ENCODE measurements at regions not wholly inside any gene's neighbourhood (a gene's known extent, or its start where the extent isn't known, plus 50 kb on each side); places are given as distances from the start of the nearest gene placed in this dataset.
"Not testable (repeated sequence)": the region's sequence is repeated elsewhere in the genome, so short reads cannot be mapped to it uniquely, and the experiment has no call there.

DNA sequence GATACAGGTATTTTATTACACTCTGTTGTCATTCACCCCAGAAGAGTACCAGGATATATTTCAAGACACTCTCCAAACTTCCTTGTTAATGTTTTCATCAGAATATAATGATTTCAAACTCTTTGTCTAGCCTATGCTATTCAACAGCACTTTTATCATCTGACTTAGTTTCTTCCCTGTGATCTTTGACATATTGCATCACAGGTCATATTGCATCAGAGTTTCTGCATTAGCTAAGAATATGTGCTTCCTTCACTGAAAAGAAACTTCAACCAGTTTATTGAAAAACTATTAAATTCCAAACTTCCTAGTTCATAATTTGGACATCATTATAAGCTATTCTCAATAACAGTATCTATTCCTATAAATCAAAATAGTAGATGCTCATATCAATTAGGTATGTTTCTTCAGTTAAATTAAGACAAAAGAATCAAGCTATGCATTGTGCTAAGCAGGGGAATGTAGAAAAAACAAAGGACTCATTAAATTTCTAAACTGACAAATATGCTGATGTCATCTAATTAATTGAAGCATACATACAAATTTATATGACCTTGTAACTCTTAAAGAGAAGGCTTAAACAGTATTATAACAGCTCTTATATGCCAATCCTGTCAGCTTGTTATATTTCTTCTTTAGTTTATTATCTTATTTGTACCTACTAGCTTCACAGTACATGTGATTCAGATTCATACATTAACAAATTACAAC is 361.8 kb upstream of the LUZP2 start:
- no peak overlapping the region for H3K27ac ChIP-seq (ENCODE audit: low read length)
- H3K36me3 ChIP-seq (ENCODE audit: insufficient read depth, low read depth, low read length), result no peaks in the 10 kb centered on the region
- no peaks in the 10 kb centered on the region for H3K27me3 ChIP-seq (ENCODE audit: insufficient read depth, low read length)
- H3K4me1 ChIP-seq (ENCODE audit: insufficient read depth, low read length), result no peaks in the 10 kb centered on the region
- H3K9me3 ChIP-seq (ENCODE audit: insufficient read depth, low read depth, low read length), result no peaks in the 10 kb centered on the region
- H3K4me3 ChIP-seq (ENCODE audit: low read length), result no peak overlapping the region
- no peak overlapping the region for H3K9ac ChIP-seq (ENCODE audit: low read depth, low read length)

DNA sequence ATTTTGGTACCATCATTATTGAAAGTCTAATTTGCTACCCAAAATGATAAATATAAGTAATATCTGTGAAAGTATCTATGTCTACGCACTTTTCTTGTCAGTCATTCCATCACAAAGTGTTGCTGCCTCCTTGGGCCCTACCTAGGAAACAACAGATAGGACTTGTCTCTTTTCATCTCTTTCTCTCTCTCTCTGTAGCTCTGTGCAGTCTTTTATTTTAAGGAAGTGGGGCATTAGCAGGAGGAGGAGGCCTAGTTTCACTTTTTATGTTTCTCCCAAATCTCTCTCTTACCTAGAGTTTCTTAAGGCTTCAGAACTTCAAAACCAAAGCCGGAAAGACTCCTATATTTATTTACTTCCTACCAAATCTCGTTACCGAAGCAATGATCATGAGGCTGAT is 354.8 kb upstream of the LUZP2 start:
- H3K9ac ChIP-seq (ENCODE audit: low read depth, low read length), result no peak overlapping the region
- no peaks in the 10 kb centered on the region for H3K27me3 ChIP-seq (ENCODE audit: insufficient read depth, low read length)
- no peaks in the 10 kb centered on the region for H3K36me3 ChIP-seq (ENCODE audit: insufficient read depth, low read depth, low read length)
- no peaks in the 10 kb centered on the region for H3K9me3 ChIP-seq (ENCODE audit: insufficient read depth, low read depth, low read length)
- no peaks in the 10 kb centered on the region for H3K4me1 ChIP-seq (ENCODE audit: insufficient read depth, low read length)
- no peak overlapping the region for H3K4me3 ChIP-seq (ENCODE audit: low read length)
- no peak overlapping the region for H3K27ac ChIP-seq (ENCODE audit: low read length)

DNA sequence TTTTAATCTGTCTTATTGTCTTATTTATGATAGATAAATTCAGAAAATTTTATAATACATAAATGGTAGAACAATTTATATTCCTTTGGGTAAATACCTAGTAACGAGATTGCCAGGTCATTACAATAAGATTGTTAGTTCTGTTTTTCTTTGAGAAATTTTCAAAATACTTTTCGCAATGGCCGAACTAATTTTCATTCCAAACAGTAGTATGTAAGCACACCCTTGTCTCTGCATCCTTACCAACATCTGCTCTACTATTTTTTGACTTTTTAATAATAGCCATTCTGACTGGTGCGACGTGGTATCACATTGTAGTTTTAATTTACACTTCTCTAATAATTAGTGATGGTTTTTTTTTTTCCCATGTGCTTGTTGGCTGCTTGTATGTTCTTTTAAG is 351.4 kb upstream of the LUZP2 start:
- Histone ChIP-seq H3K9ac (ENCODE audit: low read depth, low read length) (no peak overlapping the region), H3K27me3 (ENCODE audit: insufficient read depth, low read length) (no peaks in the 10 kb centered on the region), H3K4me3 (ENCODE audit: low read length) (no peak overlapping the region), H3K9me3 (ENCODE audit: insufficient read depth, low read depth, low read length) (no peaks in the 10 kb centered on the region), H3K4me1 (ENCODE audit: insufficient read depth, low read length) (no peaks in the 10 kb centered on the region), H3K27ac (ENCODE audit: low read length) (no peak overlapping the region), H3K36me3 (ENCODE audit: insufficient read depth, low read depth, low read length) (no peaks in the 10 kb centered on the region)

DNA sequence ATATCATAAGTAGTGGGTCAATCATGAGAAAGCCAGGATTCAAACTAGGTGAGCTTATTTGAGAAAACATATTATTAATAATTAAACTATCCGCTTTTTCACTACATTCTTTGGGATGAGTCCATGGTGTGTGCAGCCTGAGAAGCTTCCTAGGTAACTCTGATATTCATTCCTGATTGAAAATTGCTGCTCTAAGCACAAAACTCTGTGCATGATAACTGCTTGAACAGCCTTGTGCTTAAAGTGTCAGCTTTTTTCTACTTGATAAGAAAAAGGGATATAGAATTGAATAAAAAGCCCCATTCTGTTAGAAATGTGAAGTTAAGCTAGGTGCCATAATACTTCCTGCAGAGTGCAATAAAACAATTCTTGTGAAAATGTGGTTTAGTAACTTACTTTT is 343.5 kb upstream of the LUZP2 start:
- Histone ChIP-seq H3K4me1 (ENCODE audit: insufficient read depth, low read length) (no peaks in the 10 kb centered on the region), H3K27ac (ENCODE audit: low read length) (no peak overlapping the region), H3K4me3 (ENCODE audit: low read length) (no peak overlapping the region), H3K9ac (ENCODE audit: low read depth, low read length) (no peak overlapping the region), H3K36me3 (ENCODE audit: insufficient read depth, low read depth, low read length) (no peaks in the 10 kb centered on the region), H3K27me3 (ENCODE audit: insufficient read depth, low read length) (no peaks in the 10 kb centered on the region), H3K9me3 (ENCODE audit: insufficient read depth, low read depth, low read length) (no peaks in the 10 kb centered on the region)

DNA sequence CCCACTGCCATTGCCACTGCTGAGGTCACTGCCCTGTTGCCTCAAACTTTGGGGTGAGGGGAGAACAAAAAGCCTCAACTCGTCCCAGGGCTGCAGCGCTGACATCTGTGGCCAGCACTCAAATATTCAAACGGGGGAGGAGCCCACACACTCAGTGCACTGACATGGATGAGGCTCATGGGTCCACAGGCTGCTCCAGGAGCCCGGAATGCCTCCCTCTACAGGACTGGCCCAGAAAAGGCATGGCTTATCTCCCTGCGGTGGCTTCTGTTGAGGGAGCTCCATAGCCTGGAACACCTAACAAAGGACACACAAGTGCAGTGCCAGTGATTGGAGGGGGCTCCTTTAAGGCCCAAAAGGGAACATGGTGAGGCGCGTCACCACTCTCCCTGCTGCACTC is 341.1 kb upstream of the LUZP2 start:
- no peaks in the 10 kb centered on the region for H3K9me3 ChIP-seq (ENCODE audit: insufficient read depth, low read depth, low read length)
- no peak overlapping the region for H3K27ac ChIP-seq (ENCODE audit: low read length)
- no peak overlapping the region for H3K9ac ChIP-seq (ENCODE audit: low read depth, low read length)
- no peaks in the 10 kb centered on the region for H3K27me3 ChIP-seq (ENCODE audit: insufficient read depth, low read length)
- no peaks in the 10 kb centered on the region for H3K4me1 ChIP-seq (ENCODE audit: insufficient read depth, low read length)
- no peak overlapping the region for H3K4me3 ChIP-seq (ENCODE audit: low read length)
- no peaks in the 10 kb centered on the region for H3K36me3 ChIP-seq (ENCODE audit: insufficient read depth, low read depth, low read length)

DNA sequence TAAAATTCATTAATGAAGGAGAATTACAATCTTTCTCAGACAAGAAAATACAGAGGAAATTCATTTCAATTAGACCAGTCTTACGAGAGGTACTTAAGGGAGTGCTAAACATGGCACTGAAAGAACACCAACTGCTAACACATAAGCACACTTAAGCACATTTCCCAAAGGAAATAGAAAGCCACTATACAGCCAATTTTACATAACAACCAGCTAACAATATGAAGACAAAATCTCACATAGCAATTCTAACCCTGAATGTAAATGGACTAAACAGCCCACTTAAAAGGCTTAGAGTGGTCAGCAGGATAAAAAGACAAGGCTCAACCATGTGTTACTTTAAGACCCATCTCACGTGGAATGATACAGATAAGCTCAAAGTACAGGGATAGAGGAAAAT is 339.5 kb upstream of the LUZP2 start:
- Histone ChIP-seq H3K27me3 (ENCODE audit: insufficient read depth, low read length) (no peaks in the 10 kb centered on the region), H3K9ac (ENCODE audit: low read depth, low read length) (no peak overlapping the region), H3K4me1 (ENCODE audit: insufficient read depth, low read length) (no peaks in the 10 kb centered on the region), H3K36me3 (ENCODE audit: insufficient read depth, low read depth, low read length) (no peaks in the 10 kb centered on the region), H3K9me3 (ENCODE audit: insufficient read depth, low read depth, low read length) (no peaks in the 10 kb centered on the region), H3K27ac (ENCODE audit: low read length) (no peak overlapping the region), H3K4me3 (ENCODE audit: low read length) (no peak overlapping the region)

DNA sequence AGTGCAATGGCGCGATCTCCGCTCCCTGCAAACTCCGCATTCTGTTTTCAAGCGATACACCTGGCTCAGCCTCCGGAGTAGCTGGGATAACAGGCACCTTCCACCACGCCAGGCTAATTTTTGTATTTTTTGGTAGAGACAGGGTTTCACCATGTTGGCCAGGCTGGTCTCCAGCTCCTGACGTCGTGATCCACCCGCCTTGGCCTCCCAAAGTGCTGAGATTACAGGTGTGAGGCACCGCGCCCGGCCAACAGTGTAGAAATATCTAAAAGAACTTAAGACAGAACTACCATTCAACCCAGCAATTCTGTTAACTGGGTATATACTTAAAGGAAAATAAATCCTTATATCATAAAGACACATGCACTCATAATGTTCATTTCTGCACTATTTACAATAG is 335.3 kb upstream of the LUZP2 start:
- H3K9ac ChIP-seq (ENCODE audit: low read depth, low read length), result no peak overlapping the region
- H3K9me3 ChIP-seq (ENCODE audit: insufficient read depth, low read depth, low read length), result no peaks in the 10 kb centered on the region
- no peaks in the 10 kb centered on the region for H3K27me3 ChIP-seq (ENCODE audit: insufficient read depth, low read length)
- no peaks in the 10 kb centered on the region for H3K36me3 ChIP-seq (ENCODE audit: insufficient read depth, low read depth, low read length)
- no peak overlapping the region for H3K4me3 ChIP-seq (ENCODE audit: low read length)
- H3K4me1 ChIP-seq (ENCODE audit: insufficient read depth, low read length), result no peaks in the 10 kb centered on the region
- H3K27ac ChIP-seq (ENCODE audit: low read length), result no peak overlapping the region

DNA sequence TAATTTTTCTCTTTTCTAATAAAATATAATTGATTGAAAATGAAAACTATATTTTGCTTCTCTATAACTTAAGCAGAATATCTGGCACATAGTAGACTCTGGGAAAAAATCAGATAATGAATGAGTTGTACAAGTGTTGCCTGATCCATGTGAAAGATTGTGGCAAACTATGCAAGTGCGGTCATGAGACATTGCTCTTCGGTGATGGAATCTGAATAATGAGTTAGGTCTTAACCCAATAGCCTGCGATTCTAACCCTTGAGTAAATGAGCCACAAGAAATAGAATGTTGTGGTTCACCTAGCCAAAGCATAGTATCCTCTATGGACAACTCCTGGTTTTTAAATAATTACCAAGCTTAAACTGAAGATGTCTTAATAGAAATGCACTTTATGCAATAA is 333.7 kb upstream of the LUZP2 start:
- H3K27ac ChIP-seq (ENCODE audit: low read length), result no peak overlapping the region
- H3K9me3 ChIP-seq (ENCODE audit: insufficient read depth, low read depth, low read length), result no peaks in the 10 kb centered on the region
- no peaks in the 10 kb centered on the region for H3K4me1 ChIP-seq (ENCODE audit: insufficient read depth, low read length)
- H3K27me3 ChIP-seq (ENCODE audit: insufficient read depth, low read length), result no peaks in the 10 kb centered on the region
- no peak overlapping the region for H3K4me3 ChIP-seq (ENCODE audit: low read length)
- no peak overlapping the region for H3K9ac ChIP-seq (ENCODE audit: low read depth, low read length)
- H3K36me3 ChIP-seq (ENCODE audit: insufficient read depth, low read depth, low read length), result no peaks in the 10 kb centered on the region

DNA sequence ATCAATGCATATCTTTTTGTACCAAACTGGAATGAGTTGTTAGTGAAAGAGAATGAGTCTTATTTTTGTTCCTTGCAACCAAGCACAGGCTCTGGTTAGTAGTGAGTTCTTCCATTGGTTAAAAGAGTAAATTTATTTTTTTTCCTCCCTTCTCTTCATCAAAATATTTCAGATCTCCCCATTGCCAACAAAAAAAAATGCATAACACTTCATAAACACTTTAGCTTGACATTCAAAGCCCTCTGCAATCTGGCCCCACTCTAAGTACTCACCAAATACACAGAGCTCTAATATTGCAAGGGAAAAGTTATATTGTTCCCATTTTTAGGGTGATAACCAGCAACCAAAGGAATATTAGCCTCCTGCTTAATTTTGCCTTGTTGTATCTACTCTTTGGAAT is 333.0 kb upstream of the LUZP2 start:
- Histone ChIP-seq H3K27ac (ENCODE audit: low read length) (no peak overlapping the region), H3K4me3 (ENCODE audit: low read length) (no peak overlapping the region), H3K9ac (ENCODE audit: low read depth, low read length) (no peak overlapping the region), H3K27me3 (ENCODE audit: insufficient read depth, low read length) (no peaks in the 10 kb centered on the region), H3K9me3 (ENCODE audit: insufficient read depth, low read depth, low read length) (no peaks in the 10 kb centered on the region), H3K36me3 (ENCODE audit: insufficient read depth, low read depth, low read length) (no peaks in the 10 kb centered on the region), H3K4me1 (ENCODE audit: insufficient read depth, low read length) (no peaks in the 10 kb centered on the region)

DNA sequence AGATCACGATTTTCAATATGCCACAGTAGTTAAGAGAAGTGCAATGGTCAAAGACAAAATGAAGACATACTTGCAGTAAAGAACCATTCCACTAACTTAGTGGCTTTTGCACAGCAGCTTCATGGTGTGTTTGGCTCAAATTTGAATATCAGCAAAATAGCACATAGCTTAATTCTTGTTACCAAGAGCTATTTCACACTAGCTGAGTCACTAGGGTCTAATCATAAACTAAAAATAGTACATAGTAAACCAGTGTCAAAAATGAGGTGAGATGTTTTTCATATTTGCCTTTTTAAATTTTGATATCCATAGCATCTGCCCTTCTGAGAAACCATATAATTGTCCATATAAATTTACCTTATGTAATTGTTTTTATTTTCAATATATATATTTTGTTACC is 325.0 kb upstream of the LUZP2 start:
- Histone ChIP-seq H3K27ac (ENCODE audit: low read length) (no peak overlapping the region), H3K27me3 (ENCODE audit: insufficient read depth, low read length) (no peaks in the 10 kb centered on the region), H3K36me3 (ENCODE audit: insufficient read depth, low read depth, low read length) (no peaks in the 10 kb centered on the region), H3K9me3 (ENCODE audit: insufficient read depth, low read depth, low read length) (no peaks in the 10 kb centered on the region), H3K4me1 (ENCODE audit: insufficient read depth, low read length) (no peaks in the 10 kb centered on the region), H3K9ac (ENCODE audit: low read depth, low read length) (no peak overlapping the region), H3K4me3 (ENCODE audit: low read length) (no peak overlapping the region)

DNA sequence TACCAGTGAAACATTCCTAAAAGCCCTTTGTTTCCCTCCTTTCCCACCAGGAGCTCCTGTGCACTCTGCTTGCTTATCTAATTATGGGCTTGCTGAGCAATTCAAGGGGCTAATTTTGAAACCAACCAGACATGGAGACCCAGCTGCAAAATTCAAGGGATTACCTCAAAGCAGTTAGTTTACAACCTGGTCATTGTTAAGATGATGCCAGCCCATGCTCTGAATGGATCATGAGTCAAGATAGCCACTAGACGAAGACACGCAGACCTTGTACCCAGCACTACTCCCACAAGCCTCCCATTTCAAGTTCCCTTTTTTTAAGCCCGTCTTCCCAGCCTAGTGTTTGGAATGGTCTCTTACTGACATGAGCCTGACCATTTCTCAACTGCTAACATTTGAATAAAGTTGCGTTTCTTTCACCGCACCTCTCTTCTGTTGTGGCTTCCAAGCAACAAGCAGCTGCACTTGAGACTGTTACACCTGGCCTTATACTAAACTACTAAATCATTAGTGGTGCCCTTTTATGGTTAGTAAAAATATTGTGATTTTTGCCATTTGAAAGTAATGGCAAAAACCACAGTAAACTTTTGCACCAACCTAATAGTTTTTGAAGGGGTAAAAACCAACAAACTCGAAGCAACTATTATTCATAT is 315.3 kb upstream of the LUZP2 start:
- H3K9me3 ChIP-seq (ENCODE audit: insufficient read depth, low read depth, low read length), result no peaks in the 10 kb centered on the region
- no peaks in the 10 kb centered on the region for H3K4me1 ChIP-seq (ENCODE audit: insufficient read depth, low read length)
- no peaks in the 10 kb centered on the region for H3K27me3 ChIP-seq (ENCODE audit: insufficient read depth, low read length)
- H3K36me3 ChIP-seq (ENCODE audit: insufficient read depth, low read depth, low read length), result no peaks in the 10 kb centered on the region
- H3K27ac ChIP-seq (ENCODE audit: low read length), result no peak overlapping the region
- no peak overlapping the region for H3K4me3 ChIP-seq (ENCODE audit: low read length)
- H3K9ac ChIP-seq (ENCODE audit: low read depth, low read length), result no peak overlapping the region

DNA sequence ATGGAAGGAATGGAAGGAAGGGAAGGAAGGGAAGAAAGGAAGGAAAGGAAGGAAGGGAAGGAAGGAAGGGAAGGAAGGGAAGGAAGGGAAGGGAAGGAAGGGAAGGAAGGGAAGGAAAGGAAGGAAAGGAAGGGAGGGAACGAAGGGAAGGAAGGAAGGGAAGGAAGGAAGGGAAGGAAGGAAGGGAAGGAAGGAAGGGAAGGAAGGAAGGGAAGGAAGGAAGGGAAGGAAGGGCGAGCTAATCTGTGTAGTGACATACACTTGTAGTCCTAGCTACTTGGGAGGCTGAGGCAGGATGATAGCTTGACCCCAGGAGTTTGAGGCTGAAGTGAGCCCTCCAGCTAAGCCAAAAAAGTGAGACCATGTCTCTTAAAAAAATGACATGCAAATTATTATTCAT is 311.3 kb upstream of the LUZP2 start:
- not testable (repeated sequence) for H3K4me1 ChIP-seq (ENCODE audit: insufficient read depth, low read length); H3K27me3 ChIP-seq (ENCODE audit: insufficient read depth, low read length); H3K9ac ChIP-seq (ENCODE audit: low read depth, low read length); H3K36me3 ChIP-seq (ENCODE audit: insufficient read depth, low read depth, low read length); H3K9me3 ChIP-seq (ENCODE audit: insufficient read depth, low read depth, low read length); H3K27ac ChIP-seq (ENCODE audit: low read length); H3K4me3 ChIP-seq (ENCODE audit: low read length)
